GM12892 (cell line): ENCODE measurements at regions not wholly inside any gene's neighbourhood (a gene's known extent, or its start where the extent isn't known, plus 50 kb on each side); places are given as distances from the start of the nearest gene placed in this dataset.

Experiments used
- POLR2A ChIP-seq: IDR thresholded peaks from 2 replicates; pipeline ENCODE4 v1.6.1; 2011; ENCODE audit warnings: low read depth, low read length, control low read depth
- POLR2AphosphoS5 ChIP-seq: IDR thresholded peaks from 2 replicates; pipeline ENCODE4 v1.6.1; 2011; ENCODE audit warnings: low read depth, low read length, control low read depth

DNA sequence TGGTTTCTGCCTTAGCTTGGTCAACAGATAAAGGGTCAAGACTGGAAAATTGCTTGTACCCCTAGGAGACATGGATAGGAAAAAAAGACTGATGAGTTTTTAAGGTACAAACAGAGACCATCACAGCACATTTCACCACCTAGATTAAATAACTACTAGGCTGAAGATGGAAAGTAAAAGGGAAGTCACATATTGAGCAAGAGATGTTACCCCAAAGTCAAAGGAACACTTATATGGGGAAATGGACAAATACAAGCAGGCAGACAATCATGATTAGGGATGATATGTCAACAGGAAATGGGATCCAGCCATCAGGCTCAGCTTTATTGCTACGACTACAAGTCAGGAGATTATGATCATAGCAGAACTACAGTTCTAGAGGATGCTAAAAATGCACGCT lies 1643.1 kb upstream of the CELF4 start:
- TF ChIP-seq POLR2A (no peak), POLR2AphosphoS5 (no peak)
